22Rv1 (cell line): ENCODE measurements at regions not wholly inside any gene's neighbourhood (a gene's known extent, or its start where the extent isn't known, plus 50 kb on each side); places are given as distances from the start of the nearest gene placed in this dataset.

Source experiments
- ZFX ChIP-seq: fragments of 450-650 bp; IDR thresholded peaks from 2 replicates; pipeline ENCODE4 v1.6.1; 2017; ENCODE audit warnings: antibody characterized with exemption, borderline replicate concordance
- TF ChIP-seq, protein P1 (sequence below): fragments of 450-650 bp; IDR thresholded peaks from 2 replicates; pipeline ENCODE4 v1.5.1; 2017; ENCODE audit warnings: mild to moderate bottlenecking

DNA sequence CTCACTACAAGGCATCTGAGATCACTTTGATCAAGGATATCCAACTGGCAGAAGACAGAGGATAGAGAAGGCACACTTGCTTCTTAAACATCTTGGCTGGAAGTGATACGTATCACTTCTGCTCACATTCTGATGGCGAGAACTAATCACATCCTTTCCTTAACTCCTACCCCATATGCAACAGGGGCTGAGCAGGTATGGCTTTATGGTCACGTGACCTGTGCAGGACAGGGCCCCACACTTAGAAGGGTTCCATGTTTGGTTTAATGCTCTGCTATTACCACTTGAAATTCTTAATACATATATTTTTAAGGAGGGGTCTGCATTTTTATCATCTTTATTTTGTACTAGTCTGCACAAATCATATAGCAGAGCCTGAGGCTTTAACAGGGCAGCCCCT lies 177.3 kb downstream of the SLC15A5 start:
- TF ChIP-seq ZFX, result no peak
- TF ChIP-seq, protein P1, sequence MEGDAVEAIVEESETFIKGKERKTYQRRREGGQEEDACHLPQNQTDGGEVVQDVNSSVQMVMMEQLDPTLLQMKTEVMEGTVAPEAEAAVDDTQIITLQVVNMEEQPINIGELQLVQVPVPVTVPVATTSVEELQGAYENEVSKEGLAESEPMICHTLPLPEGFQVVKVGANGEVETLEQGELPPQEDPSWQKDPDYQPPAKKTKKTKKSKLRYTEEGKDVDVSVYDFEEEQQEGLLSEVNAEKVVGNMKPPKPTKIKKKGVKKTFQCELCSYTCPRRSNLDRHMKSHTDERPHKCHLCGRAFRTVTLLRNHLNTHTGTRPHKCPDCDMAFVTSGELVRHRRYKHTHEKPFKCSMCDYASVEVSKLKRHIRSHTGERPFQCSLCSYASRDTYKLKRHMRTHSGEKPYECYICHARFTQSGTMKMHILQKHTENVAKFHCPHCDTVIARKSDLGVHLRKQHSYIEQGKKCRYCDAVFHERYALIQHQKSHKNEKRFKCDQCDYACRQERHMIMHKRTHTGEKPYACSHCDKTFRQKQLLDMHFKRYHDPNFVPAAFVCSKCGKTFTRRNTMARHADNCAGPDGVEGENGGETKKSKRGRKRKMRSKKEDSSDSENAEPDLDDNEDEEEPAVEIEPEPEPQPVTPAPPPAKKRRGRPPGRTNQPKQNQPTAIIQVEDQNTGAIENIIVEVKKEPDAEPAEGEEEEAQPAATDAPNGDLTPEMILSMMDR, result no peak
